Chondrocyte (in vitro differentiated cells): ENCODE measurements at regions not wholly inside any gene's neighbourhood (a gene's known extent, or its start where the extent isn't known, plus 50 kb on each side); places are given as distances from the start of the nearest gene placed in this dataset.

Experiments
- DNase-seq: peaks from one replicate; pipeline ENCODE4 v3.0.0; 2021; ENCODE audit warnings: mixed read lengths, low spot score
- H3K27ac Mint-ChIP-seq: one replicate; pipeline ENCODE4 v1.8.0; 2021; ENCODE audit warnings: mild to moderate bottlenecking, moderate library complexity, mixed read lengths; ENCODE audit not compliant: unreplicated experiment
- H3K27me3 Mint-ChIP-seq: 2 replicates; pipeline ENCODE4 v1.8.0; 2021; ENCODE audit warnings: low read depth, mixed read lengths
- H3K36me3 Mint-ChIP-seq: 2 replicates; pipeline ENCODE4 v1.8.0; 2021; ENCODE audit warnings: low read depth, mixed read lengths
- H3K4me1 Mint-ChIP-seq: 2 replicates; pipeline ENCODE4 v1.8.0; 2021; ENCODE audit warnings: low read depth, mild to moderate bottlenecking, mixed read lengths
- H3K4me3 Mint-ChIP-seq: one replicate; pipeline ENCODE4 v1.8.0; 2021; ENCODE audit warnings: mild to moderate bottlenecking, moderate library complexity, mixed read lengths; ENCODE audit not compliant: unreplicated experiment
- H3K9me3 Mint-ChIP-seq: 2 replicates; pipeline ENCODE4 v1.8.0; 2021; ENCODE audit warnings: low read depth, mixed read lengths
- TF ChIP-seq, protein P1 (sequence below): fragments of 200-600 bp; sonication (generic); IDR thresholded peaks from 2 replicates; pipeline ENCODE4 v1.5.0; 2021; ENCODE audit warnings: antibody characterized with exemption, mild to moderate bottlenecking, moderate library complexity

GRCh38 chr12:127726671-127727315, 540.2 kb upstream of the TMEM132C start:
- Mint-ChIP-seq H3K9me3 (peaks cover 7% of the 10 kb centered on the region), H3K27me3 (no peaks in the 10 kb centered on the region), H3K4me1 (no peaks in the 10 kb centered on the region), H3K4me3 (no peak overlapping the region), H3K27ac (no peak overlapping the region), H3K36me3 (peaks cover 1% of the 10 kb centered on the region)
- TF ChIP-seq, protein P1, sequence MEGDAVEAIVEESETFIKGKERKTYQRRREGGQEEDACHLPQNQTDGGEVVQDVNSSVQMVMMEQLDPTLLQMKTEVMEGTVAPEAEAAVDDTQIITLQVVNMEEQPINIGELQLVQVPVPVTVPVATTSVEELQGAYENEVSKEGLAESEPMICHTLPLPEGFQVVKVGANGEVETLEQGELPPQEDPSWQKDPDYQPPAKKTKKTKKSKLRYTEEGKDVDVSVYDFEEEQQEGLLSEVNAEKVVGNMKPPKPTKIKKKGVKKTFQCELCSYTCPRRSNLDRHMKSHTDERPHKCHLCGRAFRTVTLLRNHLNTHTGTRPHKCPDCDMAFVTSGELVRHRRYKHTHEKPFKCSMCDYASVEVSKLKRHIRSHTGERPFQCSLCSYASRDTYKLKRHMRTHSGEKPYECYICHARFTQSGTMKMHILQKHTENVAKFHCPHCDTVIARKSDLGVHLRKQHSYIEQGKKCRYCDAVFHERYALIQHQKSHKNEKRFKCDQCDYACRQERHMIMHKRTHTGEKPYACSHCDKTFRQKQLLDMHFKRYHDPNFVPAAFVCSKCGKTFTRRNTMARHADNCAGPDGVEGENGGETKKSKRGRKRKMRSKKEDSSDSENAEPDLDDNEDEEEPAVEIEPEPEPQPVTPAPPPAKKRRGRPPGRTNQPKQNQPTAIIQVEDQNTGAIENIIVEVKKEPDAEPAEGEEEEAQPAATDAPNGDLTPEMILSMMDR, result no peak
- DNase-seq, result no peak

- TF ChIP-seq, protein P1, result no peak
- Mint-ChIP-seq H3K4me1 (no peaks in the 10 kb centered on the region), H3K36me3 (peaks cover 1% of the 10 kb centered on the region), H3K4me3 (no peak overlapping the region), H3K27ac (no peak overlapping the region), H3K9me3 (peaks cover 8% of the 10 kb centered on the region), H3K27me3 (no peaks in the 10 kb centered on the region)
- no peak for DNase-seq
Measured at GRCh38 chr12:127728285-127728684, 538.7 kb upstream of the TMEM132C start.

GRCh38 chr12:127728729-127729128, 538.2 kb upstream of the TMEM132C start:
- H3K36me3 Mint-ChIP-seq, result peaks cover 1% of the 10 kb centered on the region
- H3K4me1 Mint-ChIP-seq, result no peaks in the 10 kb centered on the region
- TF ChIP-seq, protein P1, result no peak
- H3K27me3 Mint-ChIP-seq, result no peaks in the 10 kb centered on the region
- DNase-seq, result no peak
- no peak overlapping the region for H3K4me3 Mint-ChIP-seq
- no peak overlapping the region for H3K27ac Mint-ChIP-seq
- H3K9me3 Mint-ChIP-seq, result peaks cover 10% of the 10 kb centered on the region

DNA sequence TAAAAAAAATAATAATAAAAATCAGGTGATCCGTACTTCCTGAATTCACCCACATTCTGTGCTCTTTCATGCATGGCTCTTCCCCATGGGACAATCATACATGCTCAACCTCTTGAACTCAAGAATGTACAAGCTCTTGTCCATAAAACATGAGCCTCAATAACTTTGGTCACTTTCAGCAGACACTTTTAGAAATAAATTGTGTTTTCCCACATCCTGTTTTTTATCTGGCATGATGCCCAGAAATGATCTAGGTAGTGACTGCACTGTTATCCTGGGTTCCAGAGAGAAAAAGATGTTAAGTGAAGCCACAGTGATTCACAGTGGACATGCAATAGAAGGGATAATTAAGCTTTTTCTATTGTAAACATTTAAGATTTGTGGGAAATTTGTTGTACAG, 537.6 kb upstream of the TMEM132C start:
- Mint-ChIP-seq H3K4me3 (no peak overlapping the region), H3K9me3 (peaks cover 10% of the 10 kb centered on the region), H3K27ac (no peak overlapping the region), H3K36me3 (peaks cover 1% of the 10 kb centered on the region), H3K4me1 (no peaks in the 10 kb centered on the region), H3K27me3 (no peaks in the 10 kb centered on the region)
- DNase-seq, result no peak
- TF ChIP-seq, protein P1, result no peak

- H3K4me1 Mint-ChIP-seq, result no peaks in the 10 kb centered on the region
Measured at GRCh38 chr12:127731657-127732056, 535.3 kb upstream of the TMEM132C start.

More at GRCh38 chr12:127731657-127732056, 535.3 kb upstream of the TMEM132C start:
- no peaks in the 10 kb centered on the region for H3K27me3 Mint-ChIP-seq
- DNase-seq, result no peak
- TF ChIP-seq, protein P1, result no peak
- H3K27ac Mint-ChIP-seq, result no peak overlapping the region
- H3K4me3 Mint-ChIP-seq, result no peak overlapping the region
- peaks cover 1% of the 10 kb centered on the region for H3K36me3 Mint-ChIP-seq
- H3K9me3 Mint-ChIP-seq, result peaks cover 10% of the 10 kb centered on the region
